Gastroesophageal sphincter (tissue), 4 donors: ENCODE measurements at regions not wholly inside any gene's neighbourhood (a gene's known extent, or its start where the extent isn't known, plus 50 kb on each side); places are given as distances from the start of the nearest gene placed in this dataset.

Experiments used
- ATAC-seq: fragments of 150-250 bp; one replicate; pipeline ENCODE4 v1.9.1; 2016; ENCODE audit warnings: mild to moderate bottlenecking, moderate library complexity
- H3K27ac ChIP-seq, 4 donors: fragments of 200-600 bp; sonication (generic) in 3 of 4; 1 replicate in 3 of 4; 2 replicates in 1 of 4; pipeline ENCODE4 v1.5.1; 2016 to 2019
- H3K27me3 ChIP-seq: fragments of 200-600 bp; sonication (generic); one replicate; pipeline ENCODE4 v1.5.1; 2019
- H3K36me3 ChIP-seq, 2 donors: fragments of 200-600 bp; sonication (generic); one replicate each; pipeline ENCODE4 v1.5.1; 2019; ENCODE audit warnings: control low read depth in 1 of 2
- H3K4me1 ChIP-seq, 3 donors: fragments of 200-600 bp; sonication (generic); 1 replicate in 2 of 3; 2 replicates in 1 of 3; pipeline ENCODE4 v1.5.1; 2016 to 2019; ENCODE audit warnings: control low read depth in 2 of 3
- H3K4me3 ChIP-seq, 2 donors: fragments of 200-600 bp; sonication (generic); one replicate each; pipeline ENCODE4 v1.5.1; 2019; ENCODE audit warnings: mild to moderate bottlenecking in 1 of 2, moderate library complexity in 1 of 2
- H3K9me3 ChIP-seq, 3 donors: fragments of 200-600 bp; sonication (generic); one replicate each; pipeline ENCODE4 v1.5.1; 2017 to 2019; ENCODE audit warnings: control low read depth in 2 of 3
- CTCF ChIP-seq, 4 experiments: fragments of 200-600 bp in 2 of 4; fragments of 450-650 bp in 2 of 4; sonication (generic) in 1 of 4; IDR thresholded peaks; one replicate each; pipeline ENCODE4 v1.5.1; 2017 to 2019; ENCODE audit warnings: antibody characterized with exemption in 4 of 4, mild to moderate bottlenecking in 2 of 4, moderate library complexity in 2 of 4
- EP300 ChIP-seq: sonication (generic); formaldehyde crosslinking; IDR thresholded peaks from one replicate; pipeline ENCODE4 v1.6.1; 2017; ENCODE audit warnings: antibody characterized with exemption, mild to moderate bottlenecking
- POLR2A ChIP-seq, 2 donors: fragments of 450-650 bp; IDR thresholded peaks; one replicate each; pipeline ENCODE4 v1.6.1; 2017; ENCODE audit warnings: antibody characterized with exemption in 2 of 2, mild to moderate bottlenecking in 2 of 2, moderate library complexity in 1 of 2
- POLR2AphosphoS5 ChIP-seq: sonication (generic); formaldehyde crosslinking; IDR thresholded peaks from one replicate; pipeline ENCODE4 v1.6.1; 2017; ENCODE audit warnings: antibody characterized with exemption
- WGBS, 2 donors: methylation state at CpG; one replicate each; pipeline ENCODE4 v1.1.5; 2018; ENCODE audit warnings: low coverage in 1 of 2; 5-methylcytosine and 5-hydroxymethylcytosine counted together

DNA sequence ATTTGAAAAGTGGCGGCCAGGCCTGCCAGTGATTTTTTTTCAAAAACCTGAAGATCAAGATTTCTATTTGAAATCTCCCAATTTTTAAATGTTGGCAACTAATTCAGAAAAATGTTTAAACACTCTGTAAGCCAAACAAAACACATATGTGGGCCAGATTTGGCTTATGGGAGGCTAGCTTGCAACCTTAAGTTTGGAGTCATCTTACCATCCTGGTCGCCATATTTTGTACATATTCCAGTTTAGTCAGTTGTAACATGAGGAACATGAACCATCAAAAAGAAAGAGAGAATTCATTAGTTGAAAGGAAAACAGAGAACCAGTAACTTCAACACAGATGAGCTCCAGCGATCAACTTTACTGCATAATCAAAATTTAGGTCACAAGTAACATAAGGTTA lies 115.4 kb downstream of the TMEM26 start:
- WGBS, 2 donors = 88 to 100% methylated on average over 1 to 3 of the region's 3 CpGs
- H3K9me3 ChIP-seq = no peaks in the 10 kb centered on the region
- H3K36me3 ChIP-seq = no peaks in the 10 kb centered on the region
- TF ChIP-seq POLR2AphosphoS5 (no peak), CTCF (IDR thresholded peaks at IDR 0.05) (no peak), EP300 (no peak), POLR2A (IDR thresholded peaks at IDR 0.05) (no peak)
- no peak for ATAC-seq
- no peak overlapping the region for H3K4me3 ChIP-seq
- H3K4me1 ChIP-seq = peaks cover 0 to 4% (median 0%) of the 10 kb centered on the region in 3 donors
- H3K27me3 ChIP-seq = no peaks in the 10 kb centered on the region
- no peak overlapping the region for H3K27ac ChIP-seq

DNA sequence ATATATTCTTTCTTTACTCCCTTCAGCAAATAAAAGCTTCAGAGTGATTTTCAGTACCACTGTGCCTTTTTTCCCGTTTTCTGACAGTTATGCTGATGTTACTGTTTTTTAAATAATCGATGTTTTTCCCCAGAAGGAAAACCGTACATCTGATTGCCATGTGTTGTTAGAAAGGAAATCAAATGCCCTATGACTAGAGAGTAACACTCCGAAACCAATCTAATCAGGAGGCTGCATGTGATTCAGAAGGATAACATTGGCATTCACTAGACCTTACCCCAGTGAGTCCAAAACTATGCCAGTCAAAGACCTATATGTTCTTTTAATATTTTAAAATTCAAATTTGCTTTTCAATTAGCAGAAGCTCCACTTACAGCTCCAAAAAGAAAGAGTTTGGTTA lies 116.3 kb downstream of the TMEM26 start:
- TF ChIP-seq EP300 (no peak), POLR2AphosphoS5 (no peak), POLR2A (IDR thresholded peaks at IDR 0.05) (no peak), CTCF (IDR thresholded peaks at IDR 0.05) (no peak)
- WGBS, 2 donors = 67 to 79% methylated on average over 4 of the region's 4 CpGs
- ATAC-seq = no peak
- Histone ChIP-seq H3K27ac (no peak overlapping the region), H3K4me1 (peaks cover 0 to 7% (median 0%) of the 10 kb centered on the region in 3 donors), H3K36me3 (no peaks in the 10 kb centered on the region), H3K4me3 (no peak overlapping the region), H3K27me3 (no peaks in the 10 kb centered on the region), H3K9me3 (no peaks in the 10 kb centered on the region)

- Histone ChIP-seq H3K27ac (no peak overlapping the region), H3K9me3 (no peaks in the 10 kb centered on the region), H3K4me1 (peaks cover 0 to 7% (median 0%) of the 10 kb centered on the region in 3 donors), H3K27me3 (no peaks in the 10 kb centered on the region), H3K4me3 (no peak overlapping the region), H3K36me3 (no peaks in the 10 kb centered on the region)
- no peak for ATAC-seq
- TF ChIP-seq EP300 (no peak), POLR2AphosphoS5 (no peak), CTCF (IDR thresholded peaks at IDR 0.05) (no peak), POLR2A (IDR thresholded peaks at IDR 0.05) (no peak)
Observed at GRCh38 chr10:61335359-61335758, 117.8 kb downstream of the TMEM26 start.

DNA sequence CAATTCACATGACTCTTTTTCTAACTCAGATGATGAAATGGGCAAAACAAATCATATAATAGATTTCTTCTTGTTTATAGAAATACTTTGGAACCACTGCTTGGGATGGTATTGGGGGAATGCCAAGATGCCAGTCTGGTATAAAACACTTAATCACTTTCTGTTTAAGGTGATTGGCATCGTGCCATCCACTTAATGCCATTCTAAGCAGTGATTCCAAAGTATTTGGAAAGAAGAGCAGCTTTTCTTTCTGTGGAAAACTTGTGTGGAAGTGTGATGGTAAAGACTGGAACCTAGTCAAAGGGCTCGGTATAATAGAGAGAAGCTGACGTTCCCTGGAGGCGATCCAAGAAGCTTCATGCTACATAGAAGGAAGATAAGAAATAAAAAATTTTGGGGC lies 120.6 kb downstream of the TMEM26 start:
- Histone ChIP-seq H3K27me3 (no peaks in the 10 kb centered on the region), H3K4me3 (no peak overlapping the region), H3K27ac (no peak overlapping the region), H3K9me3 (peaks cover 0 to 7% (median 0%) of the 10 kb centered on the region in 3 donors), H3K36me3 (no peaks in the 10 kb centered on the region), H3K4me1 (peaks cover 0 to 7% (median 0%) of the 10 kb centered on the region in 3 donors)
- TF ChIP-seq POLR2AphosphoS5 (no peak), EP300 (no peak), CTCF (IDR thresholded peaks at IDR 0.05) (no peak), POLR2A (IDR thresholded peaks at IDR 0.05) (no peak)
- ATAC-seq = no peak
- 25 to 33% methylated on average over 4 of the region's 4 CpGs for WGBS, 2 donors

DNA sequence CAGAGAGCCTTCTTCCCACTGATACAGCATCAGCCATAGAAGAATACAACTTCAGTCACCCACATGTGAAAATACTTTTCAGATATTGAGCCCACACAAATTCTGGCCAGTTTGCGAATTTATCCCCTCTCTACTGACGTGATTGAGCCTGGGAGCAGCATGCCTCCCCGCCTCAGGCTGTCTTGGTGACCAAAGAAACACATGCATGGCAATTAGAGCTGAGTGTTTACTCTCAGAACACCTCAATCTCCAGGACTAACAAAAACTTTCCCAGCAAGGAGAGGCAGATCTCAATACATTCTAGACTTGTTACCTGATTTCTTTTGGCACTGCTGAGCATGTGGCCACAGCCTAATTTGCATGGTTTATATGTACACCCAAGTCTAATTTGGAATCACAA lies 122.5 kb downstream of the TMEM26 start:
- Histone ChIP-seq H3K27ac (no peak overlapping the region), H3K4me3 (no peak overlapping the region), H3K27me3 (no peaks in the 10 kb centered on the region), H3K4me1 (peaks cover 0 to 7% (median 0%) of the 10 kb centered on the region in 3 donors), H3K9me3 (peaks cover 0 to 7% (median 0%) of the 10 kb centered on the region in 3 donors), H3K36me3 (no peaks in the 10 kb centered on the region)
- ATAC-seq = no peak
- WGBS, 2 donors = 82 to 83% methylated on average over 3 of the region's 3 CpGs
- TF ChIP-seq POLR2A (IDR thresholded peaks at IDR 0.05) (no peak), EP300 (no peak), CTCF (IDR thresholded peaks at IDR 0.05) (no peak), POLR2AphosphoS5 (no peak)
